ENCODE measurements at regions not wholly inside any gene's neighbourhood (a gene's known extent, or its start where the extent isn't known, plus 50 kb on each side); places are given as distances from the start of the nearest gene placed in this dataset.
"Not testable (repeated sequence)": the region's sequence is repeated elsewhere in the genome, so short reads cannot be mapped to it uniquely, and the experiment has no call there.

DNA sequence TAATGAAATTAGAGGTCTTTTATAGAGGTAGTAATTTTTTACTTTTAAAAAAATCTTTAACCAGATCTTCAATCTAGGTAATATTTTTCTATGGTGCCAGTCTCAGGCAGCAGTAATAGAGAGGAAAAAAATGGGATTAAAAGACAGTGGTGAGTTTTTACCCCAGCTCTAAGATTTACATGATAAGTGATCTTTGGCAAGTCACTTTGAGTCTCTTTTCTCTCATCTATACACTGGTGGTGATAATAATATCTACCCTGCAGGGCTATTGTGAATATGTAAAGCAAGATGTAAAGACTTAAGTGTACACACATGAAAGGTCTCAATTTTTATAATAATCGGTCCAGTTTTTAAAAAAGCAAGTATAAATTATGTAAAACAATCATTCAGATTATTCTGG is 786.2 kb upstream of the POU3F4 start:
- no peak for DNase-seq (ENCODE audit: low spot score)
- in situ Hi-C loops (cut with MboI; ENCODE audit: low sequenced_read_pairs, unreplicated experiment) = no loop called here
- TF ChIP-seq CTCF (IDR thresholded peaks at IDR 0.05; ENCODE audit: borderline replicate concordance, control extremely low read depth, extremely low read depth, insufficient read depth, missing control alignments) = no peak

- in situ Hi-C loops (cut with MboI; ENCODE audit: low sequenced_read_pairs, unreplicated experiment) = no loop called here
- TF ChIP-seq CTCF (IDR thresholded peaks at IDR 0.05; ENCODE audit: borderline replicate concordance, control extremely low read depth, extremely low read depth, insufficient read depth, missing control alignments) = no peak
- DNase-seq (ENCODE audit: low spot score) = no peak
Measured at GRCh38 chrX:82723806-82724205, 784.3 kb upstream of the POU3F4 start.

DNA sequence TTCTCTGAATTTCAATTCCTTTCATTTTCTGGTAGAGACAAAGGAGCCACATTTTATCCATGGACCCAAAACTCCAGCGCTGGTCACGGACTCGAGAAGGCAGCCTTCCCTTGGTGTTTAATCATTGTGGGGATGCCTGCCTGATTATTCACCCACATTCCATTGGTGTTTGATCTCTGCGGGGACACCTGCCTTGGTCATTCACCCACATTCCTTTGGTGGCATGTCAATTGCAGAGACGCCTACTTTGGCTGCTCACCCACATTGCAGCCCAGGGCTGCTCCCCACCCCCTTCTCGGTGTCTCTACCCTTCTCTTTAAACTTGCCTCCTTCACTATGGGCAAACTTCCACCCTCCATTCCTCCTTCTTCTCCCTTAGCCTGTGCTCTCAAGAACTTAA is 780.7 kb upstream of the POU3F4 start:
- in situ Hi-C loops (cut with MboI; ENCODE audit: low sequenced_read_pairs, unreplicated experiment); DNase-seq (ENCODE audit: low spot score): not testable (repeated sequence)

- in situ Hi-C loops (cut with MboI; ENCODE audit: low sequenced_read_pairs, unreplicated experiment) = no loop called here
- DNase-seq (ENCODE audit: low spot score) = no peak
- no peak for TF ChIP-seq CTCF (IDR thresholded peaks at IDR 0.05; ENCODE audit: borderline replicate concordance, control extremely low read depth, extremely low read depth, insufficient read depth, missing control alignments)
Measured at GRCh38 chrX:82732861-82733260, 775.2 kb upstream of the POU3F4 start.

DNA sequence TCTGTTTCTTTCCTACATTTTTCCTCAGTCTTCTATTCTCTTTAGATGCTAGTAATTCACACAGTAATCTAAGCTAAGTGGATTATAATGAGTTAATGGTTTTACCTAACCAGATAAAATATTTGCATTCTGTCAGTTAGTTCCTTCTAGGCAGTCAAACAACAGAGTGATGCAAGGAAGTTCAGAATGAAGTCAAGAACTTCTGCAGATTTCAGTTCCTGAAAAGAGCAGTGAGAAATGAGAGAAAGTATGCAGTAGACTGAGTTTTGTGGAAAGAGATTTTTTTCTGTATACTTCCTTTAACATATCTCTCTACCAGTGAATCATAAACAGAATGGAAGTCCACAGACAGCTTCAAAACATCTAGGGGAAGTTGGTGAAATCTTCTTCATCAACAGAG is 774.0 kb upstream of the POU3F4 start:
- in situ Hi-C loops (cut with MboI; ENCODE audit: low sequenced_read_pairs, unreplicated experiment) = no loop called here
- DNase-seq (ENCODE audit: low spot score) = no peak
- no peak for TF ChIP-seq CTCF (IDR thresholded peaks at IDR 0.05; ENCODE audit: borderline replicate concordance, control extremely low read depth, extremely low read depth, insufficient read depth, missing control alignments)

GRCh38 chrX:82738313-82738712 is 769.8 kb upstream of the POU3F4 start:
- DNase-seq (ENCODE audit: low spot score); in situ Hi-C loops (cut with MboI; ENCODE audit: low sequenced_read_pairs, unreplicated experiment): not testable (repeated sequence)

- in situ Hi-C loops (cut with MboI; ENCODE audit: low sequenced_read_pairs, unreplicated experiment) = no loop called here
- no peak for TF ChIP-seq CTCF (IDR thresholded peaks at IDR 0.05; ENCODE audit: borderline replicate concordance, control extremely low read depth, extremely low read depth, insufficient read depth, missing control alignments)
- DNase-seq (ENCODE audit: low spot score) = no peak
Measured at GRCh38 chrX:82742351-82742750, 765.7 kb upstream of the POU3F4 start.

GRCh38 chrX:82745725-82746124 is 762.4 kb upstream of the POU3F4 start:
- DNase-seq (ENCODE audit: low spot score); in situ Hi-C loops (cut with MboI; ENCODE audit: low sequenced_read_pairs, unreplicated experiment): not testable (repeated sequence)
